ENCODE measurements at regions not wholly inside any gene's neighbourhood (a gene's known extent, or its start where the extent isn't known, plus 50 kb on each side); places are given as distances from the start of the nearest gene placed in this dataset.

DNA sequence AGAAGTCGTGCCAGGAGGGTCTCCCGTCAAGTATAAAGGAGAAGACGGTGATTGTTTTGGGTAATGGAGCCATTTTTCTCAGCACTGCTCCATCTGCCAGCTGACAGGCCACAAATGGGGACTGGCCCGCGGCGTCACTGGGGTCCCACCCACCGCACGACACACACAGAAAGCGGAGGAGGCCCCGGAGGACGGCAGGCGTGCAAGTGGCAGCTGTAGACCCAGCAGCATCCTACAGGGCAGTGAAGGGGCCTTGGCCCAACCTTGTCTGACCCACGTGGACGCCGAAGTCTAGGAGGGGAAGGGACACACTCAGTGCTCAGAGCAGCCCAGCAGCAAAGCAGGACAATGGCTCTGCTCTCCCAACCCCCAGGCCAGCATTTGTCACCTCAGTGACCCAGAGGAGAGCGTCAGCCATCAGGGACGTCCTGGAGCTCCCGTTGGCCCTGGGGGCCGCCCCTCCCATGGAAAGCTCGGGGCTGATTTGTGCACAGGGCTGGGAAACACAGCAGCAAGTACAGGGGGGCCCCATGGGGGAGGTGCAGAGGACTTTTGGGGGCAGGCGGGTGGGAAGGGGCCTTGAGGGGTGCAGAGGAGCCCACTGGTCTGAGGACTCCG lies 644.4 kb downstream of the BRD1 start:
- DNase-seq (ENCODE audit: low read depth) = no peak
- no peak overlapping the region for H3K4me3 ChIP-seq (ENCODE audit: low read depth, low read length)
- TF ChIP-seq, protein P1, sequence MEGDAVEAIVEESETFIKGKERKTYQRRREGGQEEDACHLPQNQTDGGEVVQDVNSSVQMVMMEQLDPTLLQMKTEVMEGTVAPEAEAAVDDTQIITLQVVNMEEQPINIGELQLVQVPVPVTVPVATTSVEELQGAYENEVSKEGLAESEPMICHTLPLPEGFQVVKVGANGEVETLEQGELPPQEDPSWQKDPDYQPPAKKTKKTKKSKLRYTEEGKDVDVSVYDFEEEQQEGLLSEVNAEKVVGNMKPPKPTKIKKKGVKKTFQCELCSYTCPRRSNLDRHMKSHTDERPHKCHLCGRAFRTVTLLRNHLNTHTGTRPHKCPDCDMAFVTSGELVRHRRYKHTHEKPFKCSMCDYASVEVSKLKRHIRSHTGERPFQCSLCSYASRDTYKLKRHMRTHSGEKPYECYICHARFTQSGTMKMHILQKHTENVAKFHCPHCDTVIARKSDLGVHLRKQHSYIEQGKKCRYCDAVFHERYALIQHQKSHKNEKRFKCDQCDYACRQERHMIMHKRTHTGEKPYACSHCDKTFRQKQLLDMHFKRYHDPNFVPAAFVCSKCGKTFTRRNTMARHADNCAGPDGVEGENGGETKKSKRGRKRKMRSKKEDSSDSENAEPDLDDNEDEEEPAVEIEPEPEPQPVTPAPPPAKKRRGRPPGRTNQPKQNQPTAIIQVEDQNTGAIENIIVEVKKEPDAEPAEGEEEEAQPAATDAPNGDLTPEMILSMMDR (conservative IDR thresholded peaks at IDR 0.05; ENCODE audit: low read depth, low read length) = no peak

DNA sequence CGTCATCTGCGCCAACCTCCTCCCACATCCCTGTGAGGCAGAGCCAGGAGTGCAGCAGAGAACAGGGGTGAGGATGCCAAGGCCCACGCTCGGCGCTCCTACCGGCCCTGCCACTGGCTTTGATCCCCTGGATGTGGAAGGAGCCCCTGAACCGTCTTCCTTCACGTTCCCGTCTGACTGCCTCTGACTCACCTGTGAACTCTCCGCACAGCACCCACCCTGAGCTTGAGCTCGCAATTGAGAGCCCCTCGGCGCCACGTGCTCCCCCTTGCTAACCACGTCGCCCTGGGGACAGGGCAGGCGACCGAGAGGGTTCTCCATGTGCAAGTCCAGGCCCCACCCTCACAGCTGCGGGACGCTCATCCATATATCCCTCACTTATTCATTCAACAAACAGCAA lies 645.3 kb downstream of the BRD1 start:
- TF ChIP-seq, protein P1 (conservative IDR thresholded peaks at IDR 0.05; ENCODE audit: low read depth, low read length) = no peak
- no peak overlapping the region for H3K4me3 ChIP-seq (ENCODE audit: low read depth, low read length)
- no peak for DNase-seq (ENCODE audit: low read depth)

DNA sequence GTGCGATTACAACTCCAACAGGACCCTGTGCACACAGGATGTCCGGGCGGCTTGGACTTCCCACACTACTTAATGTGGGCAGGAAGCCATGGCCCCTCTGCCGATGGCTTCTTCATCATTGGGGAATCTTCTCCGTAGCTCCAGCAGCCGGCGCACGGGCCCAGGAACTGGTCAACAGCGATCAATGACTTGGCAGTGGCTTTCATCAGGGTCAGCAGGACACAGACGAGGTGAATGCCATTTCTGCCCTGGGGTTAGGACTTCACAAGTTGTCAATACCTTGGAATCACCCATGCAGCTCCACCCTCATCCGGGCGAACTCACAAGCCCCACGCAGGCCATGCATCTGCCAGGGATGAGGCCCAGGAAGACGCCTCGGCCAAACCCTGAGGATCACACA lies 645.7 kb downstream of the BRD1 start:
- DNase-seq (ENCODE audit: low read depth) = no peak
- H3K4me3 ChIP-seq (ENCODE audit: low read depth, low read length) = no peak overlapping the region
- TF ChIP-seq, protein P1 (conservative IDR thresholded peaks at IDR 0.05; ENCODE audit: low read depth, low read length) = no peak

DNA sequence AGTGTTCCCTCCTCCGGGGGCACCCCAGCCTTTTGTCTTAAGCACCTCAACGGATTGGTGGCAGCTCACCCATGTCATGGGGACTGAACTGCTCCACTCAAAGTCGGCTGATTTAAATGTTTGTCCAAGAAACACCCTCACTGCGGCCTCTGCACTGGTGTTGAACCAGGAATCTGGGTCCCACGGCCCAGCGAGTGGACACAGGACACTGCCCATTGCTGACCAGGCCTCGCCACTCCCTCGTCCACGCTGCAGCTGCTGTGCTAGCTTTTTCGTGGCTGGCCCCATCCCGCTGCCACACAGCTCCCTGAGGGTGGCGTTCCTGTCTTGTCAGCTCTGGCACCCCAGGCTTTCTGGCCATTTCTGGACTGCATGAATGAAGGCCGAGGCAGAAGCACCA lies 646.2 kb downstream of the BRD1 start:
- H3K4me3 ChIP-seq (ENCODE audit: low read depth, low read length) = no peak overlapping the region
- TF ChIP-seq, protein P1 (conservative IDR thresholded peaks at IDR 0.05; ENCODE audit: low read depth, low read length) = no peak
- no peak for DNase-seq (ENCODE audit: low read depth)

DNA sequence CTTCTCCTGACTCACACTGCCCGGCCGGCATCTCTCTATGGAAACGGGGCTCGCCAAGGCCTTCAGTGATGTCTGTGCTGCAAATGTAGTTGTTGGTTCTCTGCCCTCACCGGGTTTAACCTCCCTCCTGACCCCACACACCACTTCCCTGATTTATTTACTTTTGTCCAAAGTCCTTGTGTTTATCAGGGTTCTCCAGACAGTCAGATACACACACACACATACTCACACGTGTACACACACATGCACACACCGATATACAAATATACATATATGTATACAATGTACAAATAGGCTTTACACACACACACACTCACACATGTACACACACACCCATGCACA lies 647.0 kb downstream of the BRD1 start:
- TF ChIP-seq, protein P1 (conservative IDR thresholded peaks at IDR 0.05; ENCODE audit: low read depth, low read length) = no peak
- no peak for DNase-seq (ENCODE audit: low read depth)
- no peak overlapping the region for H3K4me3 ChIP-seq (ENCODE audit: low read depth, low read length)

DNA sequence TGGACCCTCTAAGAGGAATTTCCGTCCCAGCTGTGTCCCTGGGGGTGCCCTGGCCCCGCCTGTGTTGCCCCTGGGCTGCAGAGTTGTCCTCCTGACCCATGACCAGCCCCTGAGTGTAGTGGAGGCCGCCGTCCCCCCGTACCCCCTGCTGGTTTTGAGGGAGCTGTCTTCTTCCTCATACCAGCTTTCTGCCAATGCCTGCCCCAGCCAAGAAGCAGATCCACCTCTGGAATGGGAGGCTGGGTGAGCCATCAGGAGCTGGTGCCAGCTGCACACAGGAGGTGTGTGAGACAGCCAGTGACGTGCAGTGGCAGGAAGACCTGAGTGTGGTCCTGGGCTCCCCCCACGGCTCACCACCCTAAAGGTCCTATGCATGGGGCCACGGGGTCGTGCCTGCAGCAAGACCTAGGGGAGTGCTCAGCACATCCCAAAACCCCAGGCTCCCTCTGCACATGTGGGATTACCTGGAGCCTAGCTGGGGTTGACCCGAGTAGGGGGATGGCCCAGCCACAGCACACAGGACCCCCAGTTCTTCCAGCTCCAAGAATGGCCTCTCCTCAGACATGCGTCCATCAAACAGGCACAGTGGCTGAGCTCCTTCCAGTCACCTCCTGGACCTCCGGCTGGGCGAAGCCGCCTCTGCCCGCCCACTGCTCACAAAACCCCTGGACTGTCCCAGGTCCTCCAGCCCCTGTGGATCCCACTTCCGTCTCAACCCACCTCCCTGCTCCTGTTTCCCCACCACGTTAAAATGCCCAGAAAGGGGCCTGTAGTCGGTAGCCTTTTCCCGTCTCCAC lies 647.6 kb downstream of the BRD1 start:
- no peak overlapping the region for H3K4me3 ChIP-seq (ENCODE audit: low read depth, low read length)
- DNase-seq (ENCODE audit: low read depth) = no peak
- TF ChIP-seq, protein P1 (conservative IDR thresholded peaks at IDR 0.05; ENCODE audit: low read depth, low read length) = no peak

DNA sequence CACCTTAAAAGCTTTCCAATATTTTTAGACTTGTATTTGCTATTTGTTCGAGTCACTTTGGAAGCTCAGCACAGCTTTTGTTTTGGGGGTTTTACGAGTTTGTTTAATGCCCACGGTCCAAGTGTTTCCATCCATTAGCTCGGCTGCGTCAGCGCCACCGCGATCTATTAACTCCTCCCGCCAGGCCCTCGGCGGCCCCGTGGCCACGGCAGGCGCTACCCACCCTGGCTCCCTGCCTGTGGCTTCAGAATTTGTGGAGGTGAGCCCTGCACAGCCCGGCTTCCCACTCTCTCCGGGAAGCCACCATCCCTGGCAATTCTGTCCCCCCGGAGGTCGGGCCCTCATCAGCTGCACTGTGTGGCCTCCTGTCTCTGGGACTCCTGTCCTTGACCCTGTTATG lies 648.5 kb downstream of the BRD1 start:
- TF ChIP-seq, protein P1 (conservative IDR thresholded peaks at IDR 0.05; ENCODE audit: low read depth, low read length) = no peak
- DNase-seq (ENCODE audit: low read depth) = no peak
- H3K4me3 ChIP-seq (ENCODE audit: low read depth, low read length) = no peak overlapping the region
